ENCODE measurements at regions not wholly inside any gene's neighbourhood (a gene's known extent, or its start where the extent isn't known, plus 50 kb on each side); places are given as distances from the start of the nearest gene placed in this dataset.
"Not testable (repeated sequence)": the region's sequence is repeated elsewhere in the genome, so short reads cannot be mapped to it uniquely, and the experiment has no call there.

GRCh38 chr6:56827908-56828649 lies 126.8 kb upstream of the BEND6 start:
- no peak overlapping the region for H3K4me3 ChIP-seq
- H3K27me3 ChIP-seq (replicated peaks; ENCODE audit: insufficient read depth): no peaks in the 10 kb centered on the region
- TF ChIP-seq, protein P1, sequence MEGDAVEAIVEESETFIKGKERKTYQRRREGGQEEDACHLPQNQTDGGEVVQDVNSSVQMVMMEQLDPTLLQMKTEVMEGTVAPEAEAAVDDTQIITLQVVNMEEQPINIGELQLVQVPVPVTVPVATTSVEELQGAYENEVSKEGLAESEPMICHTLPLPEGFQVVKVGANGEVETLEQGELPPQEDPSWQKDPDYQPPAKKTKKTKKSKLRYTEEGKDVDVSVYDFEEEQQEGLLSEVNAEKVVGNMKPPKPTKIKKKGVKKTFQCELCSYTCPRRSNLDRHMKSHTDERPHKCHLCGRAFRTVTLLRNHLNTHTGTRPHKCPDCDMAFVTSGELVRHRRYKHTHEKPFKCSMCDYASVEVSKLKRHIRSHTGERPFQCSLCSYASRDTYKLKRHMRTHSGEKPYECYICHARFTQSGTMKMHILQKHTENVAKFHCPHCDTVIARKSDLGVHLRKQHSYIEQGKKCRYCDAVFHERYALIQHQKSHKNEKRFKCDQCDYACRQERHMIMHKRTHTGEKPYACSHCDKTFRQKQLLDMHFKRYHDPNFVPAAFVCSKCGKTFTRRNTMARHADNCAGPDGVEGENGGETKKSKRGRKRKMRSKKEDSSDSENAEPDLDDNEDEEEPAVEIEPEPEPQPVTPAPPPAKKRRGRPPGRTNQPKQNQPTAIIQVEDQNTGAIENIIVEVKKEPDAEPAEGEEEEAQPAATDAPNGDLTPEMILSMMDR (IDR thresholded peaks at IDR 0.05): no peak
- H3K27ac ChIP-seq: no peak overlapping the region
- H3K4me1 ChIP-seq (ENCODE audit: control insufficient read depth in 1 of 2, low read depth in 2 of 2): peaks cover 10 to 18% of the 10 kb centered on the region in 2 donors
- DNase-seq (ENCODE audit: low spot score) (no peak), ATAC-seq (ENCODE audit: insufficient number of reproducible peaks, low FRiP score, low read depth) (no peak)
- H3K9me3 ChIP-seq: no peaks in the 10 kb centered on the region
- no peaks in the 10 kb centered on the region for H3K36me3 ChIP-seq

- DNase-seq (ENCODE audit: low spot score); H3K36me3 ChIP-seq; ATAC-seq (ENCODE audit: insufficient number of reproducible peaks, low FRiP score, low read depth); H3K27me3 ChIP-seq (replicated peaks; ENCODE audit: insufficient read depth); H3K27ac ChIP-seq; H3K4me3 ChIP-seq; H3K9me3 ChIP-seq: not testable (repeated sequence)
- peaks cover 6 to 27% of the 10 kb centered on the region in 2 donors for H3K4me1 ChIP-seq (ENCODE audit: control insufficient read depth in 1 of 2, low read depth in 2 of 2)
Observed at GRCh38 chr6:56824431-56824830, 130.5 kb upstream of the BEND6 start.

DNA sequence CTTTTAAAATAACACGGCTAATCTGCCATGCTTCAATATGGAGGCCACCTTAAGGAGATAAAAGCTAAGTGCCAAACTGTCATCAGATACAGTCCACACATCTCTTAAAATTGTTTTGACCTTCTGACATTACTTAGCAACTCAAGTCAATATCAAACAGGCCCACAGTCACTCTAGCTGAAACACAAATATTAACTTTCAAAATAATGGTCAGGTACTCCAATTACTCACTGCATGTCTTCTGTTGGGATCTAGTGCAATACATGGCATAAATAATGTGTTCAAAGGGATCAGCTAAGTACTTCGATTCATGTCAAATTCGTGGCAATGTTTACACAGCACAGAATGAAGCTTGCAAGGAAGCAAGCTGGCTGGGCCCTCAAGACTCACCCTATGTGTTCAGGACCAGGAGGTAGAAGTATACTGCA lies 133.9 kb upstream of the BEND6 start:
- H3K4me1 ChIP-seq (ENCODE audit: control insufficient read depth in 1 of 2, low read depth in 2 of 2): peaks cover 0 to 27% of the 10 kb centered on the region in 2 donors
- no peaks in the 10 kb centered on the region for H3K36me3 ChIP-seq
- H3K9me3 ChIP-seq: no peaks in the 10 kb centered on the region
- ATAC-seq (ENCODE audit: insufficient number of reproducible peaks, low FRiP score, low read depth) (no peak), DNase-seq (ENCODE audit: low spot score) (no peak)
- TF ChIP-seq, protein P1 (IDR thresholded peaks at IDR 0.05): no peak
- no peaks in the 10 kb centered on the region for H3K27me3 ChIP-seq (replicated peaks; ENCODE audit: insufficient read depth)
- no peak overlapping the region for H3K27ac ChIP-seq
- H3K4me3 ChIP-seq: no peak overlapping the region

- ATAC-seq (ENCODE audit: insufficient number of reproducible peaks, low FRiP score, low read depth) (no peak), DNase-seq (ENCODE audit: low spot score) (no peak)
- H3K9me3 ChIP-seq: no peaks in the 10 kb centered on the region
- H3K36me3 ChIP-seq: no peaks in the 10 kb centered on the region
- no peaks in the 10 kb centered on the region for H3K27me3 ChIP-seq (replicated peaks; ENCODE audit: insufficient read depth)
- peaks cover 0 to 27% of the 10 kb centered on the region in 2 donors for H3K4me1 ChIP-seq (ENCODE audit: control insufficient read depth in 1 of 2, low read depth in 2 of 2)
- no peak overlapping the region for H3K27ac ChIP-seq
- H3K4me3 ChIP-seq: no peak overlapping the region
- TF ChIP-seq, protein P1 (IDR thresholded peaks at IDR 0.05): no peak
Observed at GRCh38 chr6:56820060-56820459, 134.8 kb upstream of the BEND6 start.

- TF ChIP-seq, protein P1 (IDR thresholded peaks at IDR 0.05): no peak
- no peak overlapping the region for H3K4me3 ChIP-seq
- no peaks in the 10 kb centered on the region for H3K9me3 ChIP-seq
- DNase-seq (ENCODE audit: low spot score) (no peak), ATAC-seq (ENCODE audit: insufficient number of reproducible peaks, low FRiP score, low read depth) (no peak)
- no peaks in the 10 kb centered on the region for H3K36me3 ChIP-seq
- H3K4me1 ChIP-seq (ENCODE audit: control insufficient read depth in 1 of 2, low read depth in 2 of 2): peaks cover 0 to 27% of the 10 kb centered on the region in 2 donors
- no peaks in the 10 kb centered on the region for H3K27me3 ChIP-seq (replicated peaks; ENCODE audit: insufficient read depth)
- no peak overlapping the region for H3K27ac ChIP-seq
Observed at GRCh38 chr6:56819604-56820003, 135.3 kb upstream of the BEND6 start.

GRCh38 chr6:56816370-56816769 lies 138.5 kb upstream of the BEND6 start:
- DNase-seq (ENCODE audit: low spot score) (no peak), ATAC-seq (ENCODE audit: insufficient number of reproducible peaks, low FRiP score, low read depth) (no peak)
- Histone ChIP-seq H3K4me1 (ENCODE audit: control insufficient read depth in 1 of 2, low read depth in 2 of 2) (peaks cover 14 to 42% of the 10 kb centered on the region in 2 donors), H3K36me3 (no peaks in the 10 kb centered on the region), H3K4me3 (no peak overlapping the region), H3K27ac (no peak overlapping the region), H3K27me3 (replicated peaks; ENCODE audit: insufficient read depth) (no peaks in the 10 kb centered on the region), H3K9me3 (no peaks in the 10 kb centered on the region)
- TF ChIP-seq, protein P1 (IDR thresholded peaks at IDR 0.05): no peak

Measured in thoracic aorta (tissue), 2 donors.